CD4-positive, alpha-beta T cell treated with Interleukin-17A for 4 hours (primary cell): ENCODE measurements at regions not wholly inside any gene's neighbourhood (a gene's known extent, or its start where the extent isn't known, plus 50 kb on each side); places are given as distances from the start of the nearest gene placed in this dataset.

Source experiments
- DNase-seq: peaks from one replicate; pipeline ENCODE4 v3.0.0-alpha.2; 2020; ENCODE audit warnings: mixed read lengths

GRCh38 chr14:85402569-85403162 lies 127.3 kb upstream of the FLRT2 start:
- no peak for DNase-seq

- no peak for DNase-seq
Observed at GRCh38 chr14:85409481-85410210, 120.3 kb upstream of the FLRT2 start.

- no peak for DNase-seq
Observed at GRCh38 chr14:85412756-85413155, 117.2 kb upstream of the FLRT2 start.

- DNase-seq, result no peak
Observed at GRCh38 chr14:85413836-85414526, 116.0 kb upstream of the FLRT2 start.

- no peak for DNase-seq
Observed at GRCh38 chr14:85415015-85415712, 114.8 kb upstream of the FLRT2 start.

GRCh38 chr14:85416771-85417170 lies 113.2 kb upstream of the FLRT2 start:
- no peak for DNase-seq

GRCh38 chr14:85417396-85417795 lies 112.5 kb upstream of the FLRT2 start:
- DNase-seq, result no peak

- DNase-seq, result no peak
Observed at GRCh38 chr14:85418721-85419120, 111.2 kb upstream of the FLRT2 start.

- no peak for DNase-seq
Observed at GRCh38 chr14:85420278-85420677, 109.7 kb upstream of the FLRT2 start.

GRCh38 chr14:85420707-85421106 lies 109.2 kb upstream of the FLRT2 start:
- DNase-seq, result no peak

GRCh38 chr14:85421186-85421877 lies 108.6 kb upstream of the FLRT2 start:
- no peak for DNase-seq

GRCh38 chr14:85423889-85424288 lies 106.1 kb upstream of the FLRT2 start:
- DNase-seq, result no peak

- no peak for DNase-seq
Observed at GRCh38 chr14:85425507-85425906, 104.4 kb upstream of the FLRT2 start.

GRCh38 chr14:85426068-85426935 lies 103.6 kb upstream of the FLRT2 start:
- DNase-seq, result no peak

- no peak for DNase-seq
Observed at GRCh38 chr14:85428926-85429325, 101.0 kb upstream of the FLRT2 start.

- no peak for DNase-seq
Observed at GRCh38 chr14:85437148-85437547, 92.8 kb upstream of the FLRT2 start.

GRCh38 chr14:85438001-85438400 lies 91.9 kb upstream of the FLRT2 start:
- DNase-seq, result no peak

- DNase-seq, result no peak
Observed at GRCh38 chr14:85438481-85438942, 91.4 kb upstream of the FLRT2 start.

GRCh38 chr14:85439696-85440328 lies 90.1 kb upstream of the FLRT2 start:
- no peak for DNase-seq

GRCh38 chr14:85441909-85442643 lies 87.9 kb upstream of the FLRT2 start:
- DNase-seq, result no peak

- DNase-seq, result no peak
Observed at GRCh38 chr14:85442996-85443395, 86.9 kb upstream of the FLRT2 start.
